ENCODE measurements at regions not wholly inside any gene's neighbourhood (a gene's known extent, or its start where the extent isn't known, plus 50 kb on each side); places are given as distances from the start of the nearest gene placed in this dataset.

GRCh38 chr16:65989861-65990604 is 376.5 kb upstream of the CDH5 start:
- H3K4me1 Mint-ChIP-seq (ENCODE audit: low read depth), result no peaks in the 10 kb centered on the region
- no peak overlapping the region for H3K27ac Mint-ChIP-seq
- peaks cover 16% of the 10 kb centered on the region for H3K27me3 Mint-ChIP-seq (ENCODE audit: insufficient read depth)
- no peak for DNase-seq
- TF ChIP-seq, protein P1, sequence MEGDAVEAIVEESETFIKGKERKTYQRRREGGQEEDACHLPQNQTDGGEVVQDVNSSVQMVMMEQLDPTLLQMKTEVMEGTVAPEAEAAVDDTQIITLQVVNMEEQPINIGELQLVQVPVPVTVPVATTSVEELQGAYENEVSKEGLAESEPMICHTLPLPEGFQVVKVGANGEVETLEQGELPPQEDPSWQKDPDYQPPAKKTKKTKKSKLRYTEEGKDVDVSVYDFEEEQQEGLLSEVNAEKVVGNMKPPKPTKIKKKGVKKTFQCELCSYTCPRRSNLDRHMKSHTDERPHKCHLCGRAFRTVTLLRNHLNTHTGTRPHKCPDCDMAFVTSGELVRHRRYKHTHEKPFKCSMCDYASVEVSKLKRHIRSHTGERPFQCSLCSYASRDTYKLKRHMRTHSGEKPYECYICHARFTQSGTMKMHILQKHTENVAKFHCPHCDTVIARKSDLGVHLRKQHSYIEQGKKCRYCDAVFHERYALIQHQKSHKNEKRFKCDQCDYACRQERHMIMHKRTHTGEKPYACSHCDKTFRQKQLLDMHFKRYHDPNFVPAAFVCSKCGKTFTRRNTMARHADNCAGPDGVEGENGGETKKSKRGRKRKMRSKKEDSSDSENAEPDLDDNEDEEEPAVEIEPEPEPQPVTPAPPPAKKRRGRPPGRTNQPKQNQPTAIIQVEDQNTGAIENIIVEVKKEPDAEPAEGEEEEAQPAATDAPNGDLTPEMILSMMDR (IDR thresholded peaks at IDR 0.05), result no peak
- H3K9me3 Mint-ChIP-seq, result no peaks in the 10 kb centered on the region
- H3K4me3 Mint-ChIP-seq, result no peak overlapping the region
- no peaks in the 10 kb centered on the region for H3K36me3 Mint-ChIP-seq (ENCODE audit: low read depth)

DNA sequence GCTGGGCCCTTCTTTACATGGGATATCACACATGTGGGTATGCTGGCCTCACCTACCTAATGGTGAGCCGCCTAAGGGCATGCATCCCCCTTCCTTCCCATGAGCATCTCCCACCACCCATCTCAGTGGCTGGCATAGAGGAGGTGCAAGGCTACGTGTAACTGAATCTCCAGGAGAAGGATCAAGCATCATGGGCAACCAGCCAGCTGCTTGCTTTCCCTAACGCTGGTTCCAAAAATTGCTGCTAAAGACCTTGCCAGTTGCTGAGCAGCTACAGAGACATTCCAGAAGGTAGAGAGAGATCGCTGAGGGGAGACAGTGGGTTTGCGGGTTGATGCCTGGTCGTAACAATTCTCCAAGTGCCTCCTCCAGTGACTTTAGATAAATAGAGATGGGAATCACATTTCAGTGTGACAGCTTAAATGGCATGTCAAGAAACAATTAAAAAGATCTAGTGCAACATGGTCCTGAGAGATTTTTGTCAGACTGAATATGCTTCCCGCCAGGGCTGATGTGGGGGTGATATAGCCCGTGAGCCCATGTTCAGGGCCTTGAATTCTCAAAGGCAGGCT is 378.4 kb upstream of the CDH5 start:
- H3K4me3 Mint-ChIP-seq, result no peak overlapping the region

DNA sequence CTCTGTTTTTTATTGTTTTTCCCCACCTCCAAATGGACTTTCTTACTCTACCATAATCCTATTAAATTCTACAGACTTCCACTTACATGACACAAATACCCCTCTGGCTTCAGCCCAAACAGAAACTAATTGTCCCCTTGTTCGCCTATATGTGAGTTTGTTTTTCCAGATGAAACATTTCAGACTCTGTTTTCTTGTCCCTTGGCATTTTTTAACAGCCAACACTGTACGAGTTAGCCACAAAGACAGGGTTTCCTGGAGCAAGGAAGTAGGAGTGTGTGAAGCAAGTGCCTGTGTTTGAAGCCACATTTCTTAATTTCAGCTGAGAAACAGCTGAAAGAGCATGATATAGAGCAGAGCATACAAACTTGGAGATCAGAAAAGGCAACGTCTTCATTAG is 382.2 kb upstream of the CDH5 start:
- Mint-ChIP-seq H3K9me3 (no peaks in the 10 kb centered on the region), H3K27ac (no peak overlapping the region), H3K4me3 (no peak overlapping the region), H3K36me3 (ENCODE audit: low read depth) (no peaks in the 10 kb centered on the region), H3K4me1 (ENCODE audit: low read depth) (no peaks in the 10 kb centered on the region), H3K27me3 (ENCODE audit: insufficient read depth) (peaks cover 11% of the 10 kb centered on the region)
- TF ChIP-seq, protein P1 (IDR thresholded peaks at IDR 0.05), result no peak
- no peak for DNase-seq

More for the DNA sequence above, 378.4 kb upstream of the CDH5 start:
- Mint-ChIP-seq H3K27ac (no peak overlapping the region), H3K27me3 (ENCODE audit: insufficient read depth) (peaks cover 11% of the 10 kb centered on the region), H3K9me3 (no peaks in the 10 kb centered on the region), H3K4me1 (ENCODE audit: low read depth) (no peaks in the 10 kb centered on the region), H3K36me3 (ENCODE audit: low read depth) (no peaks in the 10 kb centered on the region)
- TF ChIP-seq, protein P1 (IDR thresholded peaks at IDR 0.05), result no peak
- DNase-seq, result no peak

GRCh38 chr16:65981057-65981456 is 385.4 kb upstream of the CDH5 start:
- Mint-ChIP-seq H3K27me3 (ENCODE audit: insufficient read depth) (peaks cover 6% of the 10 kb centered on the region; the same call in 1 of the 2 replicates), H3K4me3 (no peak overlapping the region), H3K27ac (no peak overlapping the region), H3K4me1 (ENCODE audit: low read depth) (peaks cover under 1% of the 10 kb centered on the region; the same call in 1 of the 2 replicates), H3K9me3 (no peaks in the 10 kb centered on the region), H3K36me3 (ENCODE audit: low read depth) (no peaks in the 10 kb centered on the region)
- TF ChIP-seq, protein P1 (IDR thresholded peaks at IDR 0.05), result no peak
- no peak for DNase-seq

DNA sequence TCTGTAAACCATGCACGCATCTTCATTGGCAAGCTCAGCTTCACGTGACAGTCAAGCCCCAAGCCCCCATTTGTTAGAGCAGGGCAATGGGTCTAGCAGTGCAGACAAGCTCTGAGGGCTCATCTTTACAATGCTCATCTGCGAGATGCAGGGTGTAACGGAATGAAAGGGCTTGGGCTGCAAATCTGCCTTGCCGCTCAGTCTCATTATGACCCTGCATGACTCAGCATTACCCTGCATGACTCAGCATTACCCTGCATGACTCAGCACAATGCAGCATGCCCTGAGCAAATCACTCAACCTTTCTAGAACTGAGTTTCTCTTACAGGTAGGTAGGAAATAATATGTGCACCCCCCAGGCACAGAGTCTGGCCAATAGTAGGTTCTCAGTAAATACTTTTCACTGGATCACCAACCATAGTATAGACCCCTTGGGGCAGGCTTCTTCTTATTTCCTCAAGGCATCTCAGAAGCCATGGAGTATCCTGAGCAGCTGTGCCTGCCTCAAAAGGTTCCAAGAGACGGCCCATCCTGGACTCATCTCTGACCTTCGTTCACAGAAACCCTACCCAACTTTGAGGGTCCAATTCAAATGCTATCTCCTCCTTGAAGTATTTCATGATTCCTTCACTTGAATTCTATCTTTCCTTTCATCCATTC is 391.3 kb upstream of the CDH5 start:
- no peaks in the 10 kb centered on the region for H3K9me3 Mint-ChIP-seq
- peaks cover 25% of the 10 kb centered on the region for H3K4me1 Mint-ChIP-seq (ENCODE audit: low read depth)
- no peaks in the 10 kb centered on the region for H3K27me3 Mint-ChIP-seq (ENCODE audit: insufficient read depth)
- H3K27ac Mint-ChIP-seq, result peak overlapping the region; percentile 68
- no peaks in the 10 kb centered on the region; the same call in 1 of the 2 replicates for H3K36me3 Mint-ChIP-seq (ENCODE audit: low read depth)
- peak; percentile 77 for DNase-seq
- TF ChIP-seq, protein P1 (IDR thresholded peaks at IDR 0.05), result no peak
- H3K4me3 Mint-ChIP-seq, result no peak overlapping the region
